PFSK-1 (cell line): ENCODE measurements at regions not wholly inside any gene's neighbourhood (a gene's known extent, or its start where the extent isn't known, plus 50 kb on each side); places are given as distances from the start of the nearest gene placed in this dataset.
A peak's percentile ranks its signal among the peaks of the same experiment; 100 is the strongest.

Experiments
- FOXP2 ChIP-seq: optimal IDR thresholded peaks from 2 replicates; pipeline ENCODE3; 2011; ENCODE audit warnings: borderline replicate concordance, control low read depth, inconsistent platforms; ENCODE audit not compliant: insufficient read depth; ENCODE audit errors: extremely low read length, extremely low read depth
- POLR2AphosphoS5 ChIP-seq: IDR thresholded peaks from 2 replicates; pipeline ENCODE4 v1.6.1; 2012; ENCODE audit warnings: low read depth, mild to moderate bottlenecking, control low read depth, low read length, moderate library complexity
- SIN3A ChIP-seq: IDR thresholded peaks from 2 replicates; pipeline ENCODE4 v1.6.1; 2012; ENCODE audit warnings: mild to moderate bottlenecking, low read length, moderate library complexity, borderline replicate concordance; ENCODE audit not compliant: insufficient read depth
- TAF1 ChIP-seq: IDR thresholded peaks from 2 replicates; pipeline ENCODE4 v1.6.1; 2012; ENCODE audit warnings: low read length, control low read depth, borderline replicate concordance; ENCODE audit not compliant: insufficient read depth
- TF ChIP-seq, protein P1 (sequence below), 2 experiments: IDR thresholded peaks; 2 replicates each; pipeline versions ENCODE4 v1.6.1 to v1.8.0; 2011 to 2012; ENCODE audit warnings: low read depth in 2 of 2, low read length in 2 of 2, control low read depth in 1 of 2, inconsistent platforms in 1 of 2, mild to moderate bottlenecking in 1 of 2, moderate library complexity in 1 of 2; ENCODE audit not compliant: insufficient read depth in 1 of 2

DNA sequence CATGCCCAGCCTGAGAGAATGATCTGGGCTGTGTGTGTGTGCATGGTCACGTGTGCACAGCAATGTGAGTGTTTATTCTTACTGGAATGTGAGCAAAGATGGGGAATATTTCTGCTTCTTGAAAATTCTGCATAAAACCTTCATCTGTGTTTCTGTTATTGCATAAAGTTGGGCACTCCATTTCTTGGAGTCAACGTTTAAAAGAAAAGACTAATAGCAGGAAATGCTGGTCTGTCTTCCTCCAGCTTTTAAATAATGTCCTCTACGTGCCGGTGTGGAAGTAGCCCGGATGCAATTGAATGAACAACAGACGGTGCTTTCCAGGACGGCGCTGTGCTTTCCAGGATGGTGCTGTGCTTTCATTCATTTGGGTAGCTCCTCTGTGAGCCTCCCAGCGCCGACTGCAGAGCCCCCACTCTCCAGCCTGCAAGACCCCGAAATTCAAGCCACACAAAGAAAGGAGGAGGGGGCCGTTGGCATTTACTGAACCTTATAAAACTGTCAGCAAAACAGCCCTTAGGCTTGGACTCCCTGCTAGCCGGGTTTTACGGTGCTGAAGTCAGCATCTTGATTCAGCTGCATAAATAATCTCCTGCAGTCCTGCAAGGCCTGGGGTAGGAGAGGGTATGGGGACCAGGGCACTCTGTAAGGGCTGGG is 158.2 kb upstream of the PRKCQ start:
- TF ChIP-seq, protein P1, sequence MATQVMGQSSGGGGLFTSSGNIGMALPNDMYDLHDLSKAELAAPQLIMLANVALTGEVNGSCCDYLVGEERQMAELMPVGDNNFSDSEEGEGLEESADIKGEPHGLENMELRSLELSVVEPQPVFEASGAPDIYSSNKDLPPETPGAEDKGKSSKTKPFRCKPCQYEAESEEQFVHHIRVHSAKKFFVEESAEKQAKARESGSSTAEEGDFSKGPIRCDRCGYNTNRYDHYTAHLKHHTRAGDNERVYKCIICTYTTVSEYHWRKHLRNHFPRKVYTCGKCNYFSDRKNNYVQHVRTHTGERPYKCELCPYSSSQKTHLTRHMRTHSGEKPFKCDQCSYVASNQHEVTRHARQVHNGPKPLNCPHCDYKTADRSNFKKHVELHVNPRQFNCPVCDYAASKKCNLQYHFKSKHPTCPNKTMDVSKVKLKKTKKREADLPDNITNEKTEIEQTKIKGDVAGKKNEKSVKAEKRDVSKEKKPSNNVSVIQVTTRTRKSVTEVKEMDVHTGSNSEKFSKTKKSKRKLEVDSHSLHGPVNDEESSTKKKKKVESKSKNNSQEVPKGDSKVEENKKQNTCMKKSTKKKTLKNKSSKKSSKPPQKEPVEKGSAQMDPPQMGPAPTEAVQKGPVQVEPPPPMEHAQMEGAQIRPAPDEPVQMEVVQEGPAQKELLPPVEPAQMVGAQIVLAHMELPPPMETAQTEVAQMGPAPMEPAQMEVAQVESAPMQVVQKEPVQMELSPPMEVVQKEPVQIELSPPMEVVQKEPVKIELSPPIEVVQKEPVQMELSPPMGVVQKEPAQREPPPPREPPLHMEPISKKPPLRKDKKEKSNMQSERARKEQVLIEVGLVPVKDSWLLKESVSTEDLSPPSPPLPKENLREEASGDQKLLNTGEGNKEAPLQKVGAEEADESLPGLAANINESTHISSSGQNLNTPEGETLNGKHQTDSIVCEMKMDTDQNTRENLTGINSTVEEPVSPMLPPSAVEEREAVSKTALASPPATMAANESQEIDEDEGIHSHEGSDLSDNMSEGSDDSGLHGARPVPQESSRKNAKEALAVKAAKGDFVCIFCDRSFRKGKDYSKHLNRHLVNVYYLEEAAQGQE (IDR thresholded peaks at IDR 0.05; ENCODE audit: insufficient read depth in 1 of 2, low read depth in 2 of 2, low read length in 2 of 2), result 0 out of 4 replicates have a peak, but pooled peaks of 1 of the 2 experiments have one; percentile 38
- TF ChIP-seq TAF1, result no peak

DNA sequence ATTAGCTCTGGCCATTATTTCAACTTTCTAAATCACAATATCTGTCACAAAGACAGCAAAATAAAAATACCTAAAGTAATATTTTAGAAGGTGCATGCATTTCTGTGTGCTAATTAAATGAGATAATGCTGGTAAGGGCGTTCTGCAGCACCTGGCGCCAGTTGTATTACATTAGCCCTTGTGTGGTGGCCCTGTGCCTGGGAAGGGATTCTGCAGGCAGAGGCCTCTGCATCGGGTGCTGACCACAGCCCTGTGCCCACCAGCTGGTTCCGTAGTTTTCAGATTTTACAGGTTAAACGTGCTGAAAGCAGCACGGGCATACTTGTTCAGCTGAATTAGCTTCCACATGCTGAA is 157.7 kb upstream of the PRKCQ start:
- TF ChIP-seq, protein P1 (IDR thresholded peaks at IDR 0.05; ENCODE audit: insufficient read depth in 1 of 2, low read depth in 2 of 2, low read length in 2 of 2), result no peak
- TF ChIP-seq SIN3A (no peak), TAF1 (no peak), POLR2AphosphoS5 (no peak), FOXP2 (no peak)

GRCh38 chr10:6737080-6737641 is 157.1 kb upstream of the PRKCQ start:
- TF ChIP-seq FOXP2, result no peak
- TF ChIP-seq SIN3A, result no peak
- TF ChIP-seq, protein P1 (IDR thresholded peaks at IDR 0.05; ENCODE audit: insufficient read depth in 1 of 2, low read depth in 2 of 2, low read length in 2 of 2), result no peak
- TF ChIP-seq POLR2AphosphoS5, result no peak
- no peak for TF ChIP-seq TAF1

- TF ChIP-seq POLR2AphosphoS5 (no peak), SIN3A (no peak), TAF1 (no peak), FOXP2 (no peak)
- TF ChIP-seq, protein P1 (IDR thresholded peaks at IDR 0.05; ENCODE audit: insufficient read depth in 1 of 2, low read depth in 2 of 2, low read length in 2 of 2), result no peak
Measured at GRCh38 chr10:6734286-6734685, 154.2 kb upstream of the PRKCQ start.

DNA sequence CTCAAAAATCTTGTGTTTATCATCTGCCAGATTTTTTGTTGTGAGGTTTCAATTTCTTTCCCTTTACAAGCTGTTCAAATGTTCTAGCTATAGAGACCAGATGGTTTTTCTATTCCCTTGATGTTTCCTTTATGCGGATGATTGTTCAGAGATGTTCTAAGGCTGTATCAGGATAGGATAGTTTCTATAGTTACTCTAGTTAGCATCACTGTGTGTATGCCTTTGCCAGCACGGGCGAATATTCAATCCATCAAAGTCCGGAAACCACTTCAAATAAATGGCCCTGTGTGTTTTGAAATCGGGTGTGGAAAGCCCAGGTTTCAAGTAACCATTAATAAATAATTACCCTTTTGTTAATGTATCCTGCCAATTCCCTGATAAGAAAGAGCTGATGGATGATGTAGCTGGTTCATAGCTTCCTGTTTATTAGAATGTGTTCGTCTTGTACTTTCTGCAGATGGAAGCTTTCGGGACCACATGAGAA is 149.8 kb upstream of the PRKCQ start:
- TF ChIP-seq, protein P1 (IDR thresholded peaks at IDR 0.05; ENCODE audit: insufficient read depth in 1 of 2, low read depth in 2 of 2, low read length in 2 of 2), result no peak
- no peak for TF ChIP-seq SIN3A
- TF ChIP-seq POLR2AphosphoS5, result no peak
- TF ChIP-seq TAF1, result no peak
- TF ChIP-seq FOXP2, result no peak
